Transverse colon (tissue), 4 donors: ENCODE measurements at regions not wholly inside any gene's neighbourhood (a gene's known extent, or its start where the extent isn't known, plus 50 kb on each side); places are given as distances from the start of the nearest gene placed in this dataset.

Experiments used
- DNase-seq: peaks from one replicate; pipeline ENCODE4 v3.0.0-alpha.2; 2019
- H3K27ac ChIP-seq, 4 donors: fragments of 200-600 bp; sonication (generic); 2 replicates each; pipeline ENCODE4 v1.5.1; 2016 to 2018; ENCODE audit warnings: inconsistent platforms in 4 of 4
- H3K27me3 ChIP-seq: fragments of 200-600 bp; sonication (generic); 2 replicates; pipeline ENCODE4 v1.5.1; 2017; ENCODE audit warnings: inconsistent platforms
- H3K36me3 ChIP-seq, 4 donors: fragments of 200-600 bp; sonication (generic); 2 replicates each; pipeline ENCODE4 v1.5.1; 2017 to 2019; ENCODE audit warnings: inconsistent platforms in 4 of 4
- H3K4me1 ChIP-seq, 4 donors: fragments of 200-600 bp; sonication (generic); 2 replicates each; pipeline ENCODE4 v1.5.1; 2017 to 2020; ENCODE audit warnings: inconsistent platforms in 4 of 4
- H3K4me3 ChIP-seq, 4 donors: fragments of 200-600 bp; sonication (generic); 1 replicate in 1 of 4; 2 replicates in 3 of 4; pipeline versions ENCODE4 v1.5.1 to v1.6.1; 2017 to 2019; ENCODE audit warnings: inconsistent platforms in 4 of 4
- H3K9me3 ChIP-seq, 2 donors: fragments of 200-600 bp; sonication (generic); 2 replicates each; pipeline ENCODE4 v1.5.1; 2017 to 2019; ENCODE audit warnings: inconsistent platforms in 2 of 2
- EP300 ChIP-seq: sonication (generic); formaldehyde crosslinking; IDR thresholded peaks from one replicate; pipeline ENCODE4 v1.6.1; 2017; ENCODE audit warnings: antibody characterized with exemption, low read depth
- POLR2A ChIP-seq: fragments of 450-650 bp; IDR thresholded peaks from one replicate; pipeline ENCODE4 v1.6.1; 2016; ENCODE audit warnings: antibody characterized with exemption, mild to moderate bottlenecking, moderate library complexity
- POLR2AphosphoS5 ChIP-seq, 3 donors: sonication (generic); formaldehyde crosslinking; IDR thresholded peaks; one replicate each; pipeline ENCODE4 v1.6.1; 2016; ENCODE audit warnings: antibody characterized with exemption in 3 of 3
- WGBS, 2 donors: methylation state at CpG; one replicate each; pipeline ENCODE4 v1.1.5; 2018; ENCODE audit warnings: low coverage in 1 of 2; 5-methylcytosine and 5-hydroxymethylcytosine counted together
- in situ Hi-C, 4 donors: fragments of 200-750 bp; cut with MboI; loops; one replicate each; pipeline versions ENCODE4 v1.15.0 to v1.15.1; 2017; ENCODE audit warnings: low sequenced_read_pairs in 3 of 4, low pct_ligation_motif_present in 1 of 4, low pct_unique_long_range_greater_than_20kb in 1 of 4
- intact Hi-C: fragments of 100-400 bp; cut with DNase I; formaldehyde crosslinking; loops from one replicate; pipeline ENCODE4 v1.15.1; 2023; ENCODE audit warnings: low total_unique reads
- TF ChIP-seq, protein P1 (sequence below), 5 experiments: fragments of 200-600 bp in 3 of 5; fragments of 450-650 bp in 2 of 5; sonication (generic) in 3 of 5; IDR thresholded peaks; 1 replicate in 2 of 5; 2 replicates in 3 of 5; pipeline ENCODE4 v1.5.1; 2016 to 2017; ENCODE audit warnings: antibody characterized with exemption in 5 of 5, inconsistent platforms in 3 of 5, mild to moderate bottlenecking in 2 of 5, moderate library complexity in 1 of 5

DNA sequence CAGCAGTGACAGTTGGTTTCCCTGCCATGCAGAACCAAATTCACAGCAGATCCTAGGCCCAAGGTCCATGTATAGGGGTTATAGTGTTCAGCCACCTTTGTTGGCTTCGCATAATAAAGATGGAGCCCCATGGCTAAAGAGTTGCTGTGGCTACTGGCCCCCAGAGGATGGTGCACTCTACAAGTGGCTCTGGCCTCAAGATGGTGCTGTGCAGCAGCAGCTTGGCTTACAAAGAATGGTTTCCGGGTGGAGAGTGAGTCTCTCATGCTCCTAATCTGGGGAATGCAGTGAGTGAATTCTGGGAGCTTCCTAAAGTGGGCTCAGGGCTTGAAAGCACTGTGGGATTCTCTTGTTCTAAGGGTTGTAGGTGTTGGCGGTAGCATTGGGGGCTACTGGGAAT lies 1199.7 kb downstream of the CNTNAP5 start:
- in situ Hi-C loops = no loop called here
- 100% methylated on average over 3 of the region's 3 CpGs; no CpG with 5 or more reads in 1 of the 2 donors for WGBS, 2 donors
- H3K27ac ChIP-seq = no peak overlapping the region

DNA sequence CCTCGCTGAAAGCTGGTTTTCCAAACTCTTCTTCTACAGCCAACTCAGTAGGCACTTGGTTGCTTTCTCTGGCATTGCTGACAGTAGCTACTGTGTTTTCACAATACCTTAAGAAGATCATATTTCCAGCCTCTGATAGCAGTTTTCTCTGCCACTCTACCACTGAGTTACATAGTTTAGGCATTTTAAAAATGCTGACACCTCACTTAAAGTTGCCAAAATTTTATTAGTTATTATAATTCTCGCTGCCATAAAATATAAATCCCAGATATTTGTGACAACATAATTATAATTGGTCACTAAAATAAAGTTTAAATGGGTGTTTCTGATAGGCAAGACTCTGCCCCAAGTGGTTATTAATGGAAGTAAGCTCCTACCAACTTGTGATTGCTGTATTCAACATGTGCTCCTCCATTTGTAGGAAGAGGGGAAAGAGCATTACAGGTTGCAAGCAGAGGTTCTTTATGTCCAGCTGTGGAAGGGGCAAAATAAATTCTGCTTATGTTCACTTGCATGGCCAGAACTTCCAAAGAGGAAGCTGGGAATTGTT lies 1202.8 kb downstream of the CNTNAP5 start:
- WGBS, 2 donors = 82 to 86% methylated on average over 2 of the region's 2 CpGs
- TF ChIP-seq POLR2AphosphoS5 (IDR thresholded peaks at IDR 0.05) (no peak), POLR2A (no peak), EP300 (no peak)
- TF ChIP-seq, protein P1, sequence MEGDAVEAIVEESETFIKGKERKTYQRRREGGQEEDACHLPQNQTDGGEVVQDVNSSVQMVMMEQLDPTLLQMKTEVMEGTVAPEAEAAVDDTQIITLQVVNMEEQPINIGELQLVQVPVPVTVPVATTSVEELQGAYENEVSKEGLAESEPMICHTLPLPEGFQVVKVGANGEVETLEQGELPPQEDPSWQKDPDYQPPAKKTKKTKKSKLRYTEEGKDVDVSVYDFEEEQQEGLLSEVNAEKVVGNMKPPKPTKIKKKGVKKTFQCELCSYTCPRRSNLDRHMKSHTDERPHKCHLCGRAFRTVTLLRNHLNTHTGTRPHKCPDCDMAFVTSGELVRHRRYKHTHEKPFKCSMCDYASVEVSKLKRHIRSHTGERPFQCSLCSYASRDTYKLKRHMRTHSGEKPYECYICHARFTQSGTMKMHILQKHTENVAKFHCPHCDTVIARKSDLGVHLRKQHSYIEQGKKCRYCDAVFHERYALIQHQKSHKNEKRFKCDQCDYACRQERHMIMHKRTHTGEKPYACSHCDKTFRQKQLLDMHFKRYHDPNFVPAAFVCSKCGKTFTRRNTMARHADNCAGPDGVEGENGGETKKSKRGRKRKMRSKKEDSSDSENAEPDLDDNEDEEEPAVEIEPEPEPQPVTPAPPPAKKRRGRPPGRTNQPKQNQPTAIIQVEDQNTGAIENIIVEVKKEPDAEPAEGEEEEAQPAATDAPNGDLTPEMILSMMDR (IDR thresholded peaks at IDR 0.05) = no peak
- Histone ChIP-seq H3K4me3 (no peak overlapping the region), H3K27me3 (no peaks in the 10 kb centered on the region), H3K4me1 (no peaks in the 10 kb centered on the region), H3K36me3 (no peaks in the 10 kb centered on the region), H3K9me3 (no peaks in the 10 kb centered on the region), H3K27ac (no peak overlapping the region)
- in situ Hi-C loops (no loop called here), intact Hi-C loops (no loop called here)
- no peak for DNase-seq

More for the DNA sequence above, 1199.7 kb downstream of the CNTNAP5 start:
- intact Hi-C loops = no loop called here
- no peaks in the 10 kb centered on the region for H3K4me1 ChIP-seq
- no peak overlapping the region for H3K4me3 ChIP-seq
- TF ChIP-seq POLR2A (no peak), EP300 (no peak), POLR2AphosphoS5 (IDR thresholded peaks at IDR 0.05) (no peak)
- TF ChIP-seq, protein P1 (IDR thresholded peaks at IDR 0.05) = no peak
- no peaks in the 10 kb centered on the region for H3K36me3 ChIP-seq
- no peak for DNase-seq
- no peaks in the 10 kb centered on the region for H3K27me3 ChIP-seq
- H3K9me3 ChIP-seq = peaks cover 4 to 6% of the 10 kb centered on the region in 2 donors

DNA sequence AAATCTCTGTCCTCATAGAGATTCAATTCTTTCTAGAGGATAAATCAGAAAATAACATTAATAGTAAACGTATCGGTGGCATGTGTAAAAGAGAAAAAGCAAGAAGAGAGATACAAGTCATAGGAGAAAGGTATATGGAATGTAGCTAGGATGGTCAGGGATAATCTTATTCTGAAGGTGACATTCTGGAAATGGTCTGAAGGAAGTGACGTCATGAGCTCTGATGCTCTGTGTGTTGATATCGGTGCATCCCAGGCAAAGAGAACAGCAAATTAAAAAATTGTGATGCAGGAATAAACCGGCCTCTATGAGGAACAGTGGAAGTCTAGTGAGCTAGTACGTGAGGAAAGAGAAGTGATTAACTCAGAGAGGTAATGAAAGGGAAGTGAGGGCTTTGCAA lies 1215.8 kb downstream of the CNTNAP5 start:
- WGBS, 2 donors = 90 to 92% methylated on average over 6 of the region's 6 CpGs
- Histone ChIP-seq H3K9me3 (no peaks in the 10 kb centered on the region), H3K27me3 (no peaks in the 10 kb centered on the region), H3K4me1 (no peaks in the 10 kb centered on the region), H3K36me3 (no peaks in the 10 kb centered on the region), H3K4me3 (no peak overlapping the region), H3K27ac (no peak overlapping the region)
- DNase-seq = no peak
- TF ChIP-seq, protein P1 (IDR thresholded peaks at IDR 0.05) = no peak
- TF ChIP-seq POLR2A = no peak
- no peak for TF ChIP-seq EP300
- TF ChIP-seq POLR2AphosphoS5 (IDR thresholded peaks at IDR 0.05) = no peak
- intact Hi-C loops (loop anchor here (5.0 kb wide), 1 partner anchor 814 kb away; no protein-coding TSS in a partner anchor), in situ Hi-C loops (no loop called here)

DNA sequence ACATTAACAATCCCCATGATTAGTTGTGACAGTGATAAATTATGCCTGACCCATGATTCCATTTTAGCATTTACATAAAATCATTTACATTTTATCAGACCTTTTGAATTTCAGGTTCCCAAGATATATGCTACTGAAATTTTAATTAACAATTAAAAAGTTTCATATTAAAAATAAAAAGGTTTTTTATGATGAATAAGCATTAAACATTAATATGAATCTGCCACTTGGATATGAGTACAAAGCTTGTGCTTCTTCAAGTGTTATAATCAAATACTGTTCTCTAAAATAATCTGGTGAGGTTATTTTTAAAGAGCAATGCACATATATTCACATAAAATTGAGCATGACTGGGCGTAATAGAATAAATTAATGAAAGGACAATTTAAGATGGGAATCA lies 1218.0 kb downstream of the CNTNAP5 start:
- Histone ChIP-seq H3K27ac (no peak overlapping the region), H3K9me3 (no peaks in the 10 kb centered on the region), H3K36me3 (no peaks in the 10 kb centered on the region), H3K4me3 (no peak overlapping the region), H3K4me1 (no peaks in the 10 kb centered on the region), H3K27me3 (no peaks in the 10 kb centered on the region)
- DNase-seq = no peak
- in situ Hi-C loops (no loop called here), intact Hi-C loops (loop anchor here (5.0 kb wide), 1 partner anchor 816 kb away; no protein-coding TSS in a partner anchor)
- WGBS, 2 donors = 75 to 80% methylated on average over 1 of the region's 1 CpG
- TF ChIP-seq, protein P1 (IDR thresholded peaks at IDR 0.05) = no peak
- TF ChIP-seq POLR2A (no peak), EP300 (no peak), POLR2AphosphoS5 (IDR thresholded peaks at IDR 0.05) (no peak)
